ENCODE measurements at regions not wholly inside any gene's neighbourhood (a gene's known extent, or its start where the extent isn't known, plus 50 kb on each side); places are given as distances from the start of the nearest gene placed in this dataset.
"Not testable (repeated sequence)": the region's sequence is repeated elsewhere in the genome, so short reads cannot be mapped to it uniquely, and the experiment has no call there.

GRCh38 chr21:23579573-23579972 is 2027.7 kb downstream of the MRPL39 start:
- DNase-seq (ENCODE audit: low read depth in 6 of 9, low spot score in 9 of 9): no peak
- Histone ChIP-seq H3K36me3 (ENCODE audit: control insufficient read depth in 2 of 2, insufficient read depth in 2 of 2, low read length in 1 of 2) (no peaks in the 10 kb centered on the region), H3K27ac (ENCODE audit: low read depth in 1 of 2, low read length in 1 of 2) (no peak overlapping the region), H3K9me3 (ENCODE audit: control insufficient read depth in 2 of 2, insufficient read depth in 1 of 2, low read length in 1 of 2) (no peaks in the 10 kb centered on the region), H3K4me3 (ENCODE audit: low read length in 2 of 2) (no peak overlapping the region), H3K4me1 (ENCODE audit: control insufficient read depth in 2 of 2, insufficient read depth in 2 of 2, low read length in 2 of 2) (no peaks in the 10 kb centered on the region), H3K27me3 (ENCODE audit: control insufficient read depth in 2 of 2, insufficient read depth in 1 of 2, low read length in 1 of 2) (no peaks in the 10 kb centered on the region)

DNA sequence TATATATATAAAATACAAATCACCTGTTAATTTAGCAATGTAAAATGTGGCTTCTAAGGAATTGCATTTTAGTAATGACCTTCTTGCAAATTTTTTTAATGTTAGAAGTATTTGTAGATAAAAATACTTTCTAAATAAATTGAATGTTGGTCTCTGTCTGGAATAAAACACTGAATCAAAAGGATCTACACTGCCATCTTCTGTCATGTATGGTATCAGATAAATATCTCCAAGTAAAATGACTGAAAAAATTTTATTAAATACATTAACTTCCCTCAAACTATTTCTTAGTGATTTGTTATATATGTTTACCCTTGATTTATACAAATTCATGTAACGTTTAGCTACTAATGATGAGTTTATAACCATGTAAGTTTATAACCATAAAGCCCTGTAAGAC is 2029.3 kb downstream of the MRPL39 start:
- no peak for DNase-seq (ENCODE audit: low read depth in 6 of 9, low spot score in 9 of 9)

GRCh38 chr21:23574932-23575331 is 2032.3 kb downstream of the MRPL39 start:
- 88% methylated on average over 9 of the region's 9 CpGs for WGBS
- Histone ChIP-seq H3K4me1 (ENCODE audit: control insufficient read depth in 2 of 2, insufficient read depth in 2 of 2, low read length in 2 of 2) (no peaks in the 10 kb centered on the region), H3K36me3 (ENCODE audit: control insufficient read depth in 2 of 2, insufficient read depth in 2 of 2, low read length in 1 of 2) (no peaks in the 10 kb centered on the region), H3K27ac (ENCODE audit: low read depth in 1 of 2, low read length in 1 of 2) (no peak overlapping the region), H3K4me3 (ENCODE audit: low read length in 2 of 2) (no peak overlapping the region), H3K9me3 (ENCODE audit: control insufficient read depth in 2 of 2, insufficient read depth in 1 of 2, low read length in 1 of 2) (no peaks in the 10 kb centered on the region), H3K27me3 (ENCODE audit: control insufficient read depth in 2 of 2, insufficient read depth in 1 of 2, low read length in 1 of 2) (no peaks in the 10 kb centered on the region)
- no peak for DNase-seq (ENCODE audit: low read depth in 6 of 9, low spot score in 9 of 9)

More for the DNA sequence above, 2029.3 kb downstream of the MRPL39 start:
- H3K4me1 ChIP-seq (ENCODE audit: control insufficient read depth in 2 of 2, insufficient read depth in 2 of 2, low read length in 2 of 2): no peaks in the 10 kb centered on the region
- H3K27me3 ChIP-seq (ENCODE audit: control insufficient read depth in 2 of 2, insufficient read depth in 1 of 2, low read length in 1 of 2): no peaks in the 10 kb centered on the region
- no peak overlapping the region for H3K27ac ChIP-seq (ENCODE audit: low read depth in 1 of 2, low read length in 1 of 2)
- 89% methylated on average over 1 of the region's 1 CpG for WGBS
- H3K36me3 ChIP-seq (ENCODE audit: control insufficient read depth in 2 of 2, insufficient read depth in 2 of 2, low read length in 1 of 2): no peaks in the 10 kb centered on the region
- no peaks in the 10 kb centered on the region for H3K9me3 ChIP-seq (ENCODE audit: control insufficient read depth in 2 of 2, insufficient read depth in 1 of 2, low read length in 1 of 2)
- no peak overlapping the region for H3K4me3 ChIP-seq (ENCODE audit: low read length in 2 of 2)

DNA sequence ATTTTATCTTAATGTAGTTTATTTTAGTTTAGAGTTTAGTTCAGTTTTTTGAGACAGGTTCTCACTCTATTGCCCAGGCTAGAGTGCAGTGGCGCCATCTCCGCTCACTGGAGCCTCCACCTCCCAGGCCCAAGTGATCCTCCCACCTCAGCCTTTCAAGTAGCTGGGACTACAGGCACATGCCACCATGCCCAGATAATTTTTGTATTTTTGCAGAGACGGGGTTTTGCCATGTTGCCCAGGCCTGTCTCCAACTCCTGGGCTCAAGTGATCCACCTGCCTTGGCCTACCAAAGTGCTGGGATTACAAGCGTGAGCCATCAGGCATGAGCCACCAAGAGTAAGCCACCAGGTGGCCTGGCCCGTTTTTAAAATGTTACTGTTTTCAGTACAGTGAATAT is 2058.4 kb downstream of the MRPL39 start:
- not testable (repeated sequence) for H3K9me3 ChIP-seq (ENCODE audit: control insufficient read depth in 2 of 2, insufficient read depth in 1 of 2, low read length in 1 of 2); H3K27me3 ChIP-seq (ENCODE audit: control insufficient read depth in 2 of 2, insufficient read depth in 1 of 2, low read length in 1 of 2); DNase-seq (ENCODE audit: low read depth in 6 of 9, low spot score in 9 of 9); H3K4me1 ChIP-seq (ENCODE audit: control insufficient read depth in 2 of 2, insufficient read depth in 2 of 2, low read length in 2 of 2); H3K4me3 ChIP-seq (ENCODE audit: low read length in 2 of 2); H3K27ac ChIP-seq (ENCODE audit: low read depth in 1 of 2, low read length in 1 of 2); H3K36me3 ChIP-seq (ENCODE audit: control insufficient read depth in 2 of 2, insufficient read depth in 2 of 2, low read length in 1 of 2)
- WGBS: 95% methylated on average over 5 of the region's 5 CpGs

- Histone ChIP-seq H3K9me3 (ENCODE audit: control insufficient read depth in 2 of 2, insufficient read depth in 1 of 2, low read length in 1 of 2) (no peaks in the 10 kb centered on the region), H3K36me3 (ENCODE audit: control insufficient read depth in 2 of 2, insufficient read depth in 2 of 2, low read length in 1 of 2) (no peaks in the 10 kb centered on the region), H3K4me3 (ENCODE audit: low read length in 2 of 2) (no peak overlapping the region), H3K27ac (ENCODE audit: low read depth in 1 of 2, low read length in 1 of 2) (no peak overlapping the region), H3K27me3 (ENCODE audit: control insufficient read depth in 2 of 2, insufficient read depth in 1 of 2, low read length in 1 of 2) (no peaks in the 10 kb centered on the region), H3K4me1 (ENCODE audit: control insufficient read depth in 2 of 2, insufficient read depth in 2 of 2, low read length in 2 of 2) (no peaks in the 10 kb centered on the region)
- no peak for DNase-seq (ENCODE audit: low read depth in 6 of 9, low spot score in 9 of 9)
- 92% methylated on average over 2 of the region's 2 CpGs for WGBS
Measured at GRCh38 chr21:23543333-23543732, 2063.9 kb downstream of the MRPL39 start.

GRCh38 chr21:23542097-23542496 is 2065.2 kb downstream of the MRPL39 start:
- WGBS: 90% methylated on average over 1 of the region's 1 CpG
- H3K4me1 ChIP-seq (ENCODE audit: control insufficient read depth in 2 of 2, insufficient read depth in 2 of 2, low read length in 2 of 2): no peaks in the 10 kb centered on the region
- no peak overlapping the region for H3K4me3 ChIP-seq (ENCODE audit: low read length in 2 of 2)
- H3K9me3 ChIP-seq (ENCODE audit: control insufficient read depth in 2 of 2, insufficient read depth in 1 of 2, low read length in 1 of 2): no peaks in the 10 kb centered on the region
- no peak overlapping the region for H3K27ac ChIP-seq (ENCODE audit: low read depth in 1 of 2, low read length in 1 of 2)
- no peaks in the 10 kb centered on the region for H3K36me3 ChIP-seq (ENCODE audit: control insufficient read depth in 2 of 2, insufficient read depth in 2 of 2, low read length in 1 of 2)
- no peaks in the 10 kb centered on the region for H3K27me3 ChIP-seq (ENCODE audit: control insufficient read depth in 2 of 2, insufficient read depth in 1 of 2, low read length in 1 of 2)
- no peak for DNase-seq (ENCODE audit: low read depth in 6 of 9, low spot score in 9 of 9)

DNA sequence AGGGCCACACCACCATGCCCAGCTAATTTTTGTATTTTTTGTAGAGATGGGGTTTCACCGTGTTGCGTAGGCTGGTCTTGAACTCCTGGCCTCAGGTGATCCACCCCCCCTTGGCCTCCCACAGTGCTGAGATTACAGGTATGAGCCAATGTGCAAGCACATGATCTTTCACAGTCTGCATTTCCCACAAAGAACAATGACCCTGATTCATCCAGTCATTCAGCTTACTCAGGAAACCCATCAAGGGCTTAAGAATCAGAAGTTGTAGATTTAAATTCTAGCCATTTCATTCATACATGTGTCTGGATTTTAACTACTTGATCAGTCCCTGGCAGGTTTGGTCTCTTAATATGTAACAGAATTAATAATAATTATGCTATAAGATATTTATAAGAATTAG is 2065.7 kb downstream of the MRPL39 start:
- no peak overlapping the region for H3K27ac ChIP-seq (ENCODE audit: low read depth in 1 of 2, low read length in 1 of 2)
- WGBS: 99% methylated on average over 2 of the region's 2 CpGs
- DNase-seq (ENCODE audit: low read depth in 6 of 9, low spot score in 9 of 9): no peak
- no peaks in the 10 kb centered on the region for H3K36me3 ChIP-seq (ENCODE audit: control insufficient read depth in 2 of 2, insufficient read depth in 2 of 2, low read length in 1 of 2)
- H3K4me1 ChIP-seq (ENCODE audit: control insufficient read depth in 2 of 2, insufficient read depth in 2 of 2, low read length in 2 of 2): no peaks in the 10 kb centered on the region
- no peaks in the 10 kb centered on the region for H3K9me3 ChIP-seq (ENCODE audit: control insufficient read depth in 2 of 2, insufficient read depth in 1 of 2, low read length in 1 of 2)
- no peak overlapping the region for H3K4me3 ChIP-seq (ENCODE audit: low read length in 2 of 2)
- no peaks in the 10 kb centered on the region for H3K27me3 ChIP-seq (ENCODE audit: control insufficient read depth in 2 of 2, insufficient read depth in 1 of 2, low read length in 1 of 2)

DNA sequence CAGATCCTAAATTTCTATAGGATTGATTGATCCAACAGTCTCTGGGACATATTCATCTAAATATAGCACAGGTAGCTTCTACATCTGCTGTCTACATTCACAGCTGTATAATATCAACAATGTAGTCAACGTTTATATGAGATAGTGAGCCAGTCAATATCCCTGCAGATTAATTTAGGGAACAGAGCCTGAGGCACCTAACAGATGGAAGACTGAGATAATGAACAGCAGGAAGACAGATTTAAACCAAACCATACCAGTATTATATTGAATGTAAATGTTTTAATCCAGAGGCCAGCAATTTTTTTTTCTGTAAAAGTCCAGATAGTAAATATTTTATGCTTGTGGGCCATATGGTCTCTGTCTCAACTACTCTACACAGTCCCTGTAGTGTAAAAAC is 2072.4 kb downstream of the MRPL39 start:
- DNase-seq (ENCODE audit: low read depth in 6 of 9, low spot score in 9 of 9): no peak
- Histone ChIP-seq H3K4me3 (ENCODE audit: low read length in 2 of 2) (no peak overlapping the region), H3K9me3 (ENCODE audit: control insufficient read depth in 2 of 2, insufficient read depth in 1 of 2, low read length in 1 of 2) (no peaks in the 10 kb centered on the region), H3K27me3 (ENCODE audit: control insufficient read depth in 2 of 2, insufficient read depth in 1 of 2, low read length in 1 of 2) (no peaks in the 10 kb centered on the region), H3K4me1 (ENCODE audit: control insufficient read depth in 2 of 2, insufficient read depth in 2 of 2, low read length in 2 of 2) (no peaks in the 10 kb centered on the region), H3K27ac (ENCODE audit: low read depth in 1 of 2, low read length in 1 of 2) (no peak overlapping the region), H3K36me3 (ENCODE audit: control insufficient read depth in 2 of 2, insufficient read depth in 2 of 2, low read length in 1 of 2) (no peaks in the 10 kb centered on the region)
- 13% methylated on average over 1 of the region's 1 CpG for WGBS

GRCh38 chr21:23531444-23531843 is 2075.8 kb downstream of the MRPL39 start:
- no peak overlapping the region for H3K27ac ChIP-seq (ENCODE audit: low read depth in 1 of 2, low read length in 1 of 2)
- DNase-seq (ENCODE audit: low read depth in 6 of 9, low spot score in 9 of 9): no peak

DNA sequence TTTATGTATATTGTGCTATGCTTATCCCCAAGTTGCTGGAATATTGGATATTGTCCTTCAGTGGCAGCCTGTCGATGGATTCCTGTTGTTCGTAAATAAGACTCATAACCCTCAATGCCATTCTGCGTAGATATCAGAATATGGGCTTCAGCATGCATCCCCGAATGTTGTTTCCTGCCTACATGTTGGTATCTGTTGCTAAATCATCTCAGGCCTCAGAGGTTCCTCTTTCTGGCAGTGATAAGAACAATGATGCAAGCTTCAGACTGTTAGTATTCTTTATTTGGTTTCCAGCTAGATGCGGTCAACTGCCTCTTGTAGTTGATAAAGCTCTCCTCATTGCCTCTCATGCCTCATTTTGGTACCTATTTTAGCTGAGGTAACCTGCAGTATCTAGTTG is 2082.6 kb downstream of the MRPL39 start:
- DNase-seq (ENCODE audit: low read depth in 6 of 9, low spot score in 9 of 9): no peak

More at GRCh38 chr21:23531444-23531843, 2075.8 kb downstream of the MRPL39 start:
- H3K36me3 ChIP-seq (ENCODE audit: control insufficient read depth in 2 of 2, insufficient read depth in 2 of 2, low read length in 1 of 2): no peaks in the 10 kb centered on the region
- H3K4me1 ChIP-seq (ENCODE audit: control insufficient read depth in 2 of 2, insufficient read depth in 2 of 2, low read length in 2 of 2): no peaks in the 10 kb centered on the region
- H3K9me3 ChIP-seq (ENCODE audit: control insufficient read depth in 2 of 2, insufficient read depth in 1 of 2, low read length in 1 of 2): no peaks in the 10 kb centered on the region
- H3K27me3 ChIP-seq (ENCODE audit: control insufficient read depth in 2 of 2, insufficient read depth in 1 of 2, low read length in 1 of 2): no peaks in the 10 kb centered on the region
- H3K4me3 ChIP-seq (ENCODE audit: low read length in 2 of 2): no peak overlapping the region

More for the DNA sequence above, 2082.6 kb downstream of the MRPL39 start:
- Histone ChIP-seq H3K9me3 (ENCODE audit: control insufficient read depth in 2 of 2, insufficient read depth in 1 of 2, low read length in 1 of 2) (no peaks in the 10 kb centered on the region), H3K27ac (ENCODE audit: low read depth in 1 of 2, low read length in 1 of 2) (no peak overlapping the region), H3K4me1 (ENCODE audit: control insufficient read depth in 2 of 2, insufficient read depth in 2 of 2, low read length in 2 of 2) (no peaks in the 10 kb centered on the region), H3K27me3 (ENCODE audit: control insufficient read depth in 2 of 2, insufficient read depth in 1 of 2, low read length in 1 of 2) (no peaks in the 10 kb centered on the region), H3K36me3 (ENCODE audit: control insufficient read depth in 2 of 2, insufficient read depth in 2 of 2, low read length in 1 of 2) (no peaks in the 10 kb centered on the region), H3K4me3 (ENCODE audit: low read length in 2 of 2) (no peak overlapping the region)
- 82% methylated on average over 5 of the region's 5 CpGs for WGBS
